ENCODE measurements at regions not wholly inside any gene's neighbourhood (a gene's known extent, or its start where the extent isn't known, plus 50 kb on each side); places are given as distances from the start of the nearest gene placed in this dataset.
"Not testable (repeated sequence)": the region's sequence is repeated elsewhere in the genome, so short reads cannot be mapped to it uniquely, and the experiment has no call there.

DNA sequence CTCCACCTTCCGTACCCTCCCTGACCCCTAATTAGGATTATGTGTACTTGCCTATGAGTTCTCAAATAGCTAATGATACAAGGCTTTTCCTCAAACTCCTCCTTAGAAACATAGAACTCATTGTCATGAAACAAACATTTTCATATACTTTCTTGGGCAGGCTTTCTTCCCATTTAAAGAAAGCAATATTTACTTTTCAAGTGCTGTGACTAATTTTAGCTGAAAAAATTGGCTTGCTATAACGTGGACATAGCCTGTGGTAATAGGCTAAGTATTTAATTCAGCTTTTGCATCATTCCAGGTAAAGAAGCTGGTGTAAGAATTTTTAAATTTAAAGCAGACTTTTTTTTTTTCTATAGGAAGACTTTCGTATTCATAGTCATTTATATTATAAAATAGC lies 208.7 kb downstream of the SOX2 start:
- intact Hi-C loops (cut with micrococcal nuclease; ENCODE audit: unreplicated experiment) = no loop called here
- CTCF ChIA-PET = no interaction called here
- in situ Hi-C loops (cut with HindIII; ENCODE audit: low pct_unique_long_range_greater_than_20kb, low sequenced_read_pairs) = no loop called here
- Histone ChIP-seq H3K4me1 (ENCODE audit: control insufficient read depth, insufficient read depth, low read length) (no peaks in the 10 kb centered on the region), H3K27ac (ENCODE audit: low read length) (no peak overlapping the region), H3K36me3 (ENCODE audit: control insufficient read depth, insufficient read depth, low read length) (no peaks in the 10 kb centered on the region), H3K9me3 (ENCODE audit: control insufficient read depth, insufficient read depth, low read depth, low read length) (no peaks in the 10 kb centered on the region), H3K27me3 (ENCODE audit: control insufficient read depth, insufficient read depth, low read length) (no peaks in the 10 kb centered on the region), H3K4me3 (ENCODE audit: low read depth in 2 of 2, low read length in 2 of 2) (no peak overlapping the region)
- TF ChIP-seq TCF7L2 (IDR thresholded peaks at IDR 0.05; ENCODE audit: low read depth, low read length) (no peak), POLR2AphosphoS5 (IDR thresholded peaks at IDR 0.05; ENCODE audit: low read depth, low read length) (no peak)
- BruUV-seq (replicated peaks) = no TSS peak
- ATAC-seq (no peak), DNase-seq (ENCODE audit: low read depth, low spot score) (no peak)
- POLR2A ChIA-PET = interaction anchor here (0.5 kb wide), 1 partner anchor 1095 kb away, joined by 11 read pairs; no protein-coding TSS in a partner anchor

GRCh38 chr3:181921220-181921619 lies 209.5 kb downstream of the SOX2 start:
- Histone ChIP-seq H3K4me3 (ENCODE audit: low read depth in 2 of 2, low read length in 2 of 2) (no peak overlapping the region), H3K9me3 (ENCODE audit: control insufficient read depth, insufficient read depth, low read depth, low read length) (no peaks in the 10 kb centered on the region), H3K4me1 (ENCODE audit: control insufficient read depth, insufficient read depth, low read length) (no peaks in the 10 kb centered on the region), H3K36me3 (ENCODE audit: control insufficient read depth, insufficient read depth, low read length) (no peaks in the 10 kb centered on the region), H3K27me3 (ENCODE audit: control insufficient read depth, insufficient read depth, low read length) (no peaks in the 10 kb centered on the region), H3K27ac (ENCODE audit: low read length) (no peak overlapping the region)
- in situ Hi-C loops (cut with HindIII; ENCODE audit: low pct_unique_long_range_greater_than_20kb, low sequenced_read_pairs) = no loop called here
- TF ChIP-seq, protein P1, sequence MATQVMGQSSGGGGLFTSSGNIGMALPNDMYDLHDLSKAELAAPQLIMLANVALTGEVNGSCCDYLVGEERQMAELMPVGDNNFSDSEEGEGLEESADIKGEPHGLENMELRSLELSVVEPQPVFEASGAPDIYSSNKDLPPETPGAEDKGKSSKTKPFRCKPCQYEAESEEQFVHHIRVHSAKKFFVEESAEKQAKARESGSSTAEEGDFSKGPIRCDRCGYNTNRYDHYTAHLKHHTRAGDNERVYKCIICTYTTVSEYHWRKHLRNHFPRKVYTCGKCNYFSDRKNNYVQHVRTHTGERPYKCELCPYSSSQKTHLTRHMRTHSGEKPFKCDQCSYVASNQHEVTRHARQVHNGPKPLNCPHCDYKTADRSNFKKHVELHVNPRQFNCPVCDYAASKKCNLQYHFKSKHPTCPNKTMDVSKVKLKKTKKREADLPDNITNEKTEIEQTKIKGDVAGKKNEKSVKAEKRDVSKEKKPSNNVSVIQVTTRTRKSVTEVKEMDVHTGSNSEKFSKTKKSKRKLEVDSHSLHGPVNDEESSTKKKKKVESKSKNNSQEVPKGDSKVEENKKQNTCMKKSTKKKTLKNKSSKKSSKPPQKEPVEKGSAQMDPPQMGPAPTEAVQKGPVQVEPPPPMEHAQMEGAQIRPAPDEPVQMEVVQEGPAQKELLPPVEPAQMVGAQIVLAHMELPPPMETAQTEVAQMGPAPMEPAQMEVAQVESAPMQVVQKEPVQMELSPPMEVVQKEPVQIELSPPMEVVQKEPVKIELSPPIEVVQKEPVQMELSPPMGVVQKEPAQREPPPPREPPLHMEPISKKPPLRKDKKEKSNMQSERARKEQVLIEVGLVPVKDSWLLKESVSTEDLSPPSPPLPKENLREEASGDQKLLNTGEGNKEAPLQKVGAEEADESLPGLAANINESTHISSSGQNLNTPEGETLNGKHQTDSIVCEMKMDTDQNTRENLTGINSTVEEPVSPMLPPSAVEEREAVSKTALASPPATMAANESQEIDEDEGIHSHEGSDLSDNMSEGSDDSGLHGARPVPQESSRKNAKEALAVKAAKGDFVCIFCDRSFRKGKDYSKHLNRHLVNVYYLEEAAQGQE (IDR thresholded peaks at IDR 0.05; ENCODE audit: insufficient read depth in 1 of 2, low read depth in 2 of 2, low read length in 1 of 2) = no peak
- ATAC-seq (no peak), DNase-seq (ENCODE audit: low read depth, low spot score) (no peak)
- POLR2A ChIA-PET = no interaction called here
- no TSS peak for BruUV-seq (replicated peaks)
- CTCF ChIA-PET = no interaction called here
- intact Hi-C loops (cut with micrococcal nuclease; ENCODE audit: unreplicated experiment) = no loop called here

DNA sequence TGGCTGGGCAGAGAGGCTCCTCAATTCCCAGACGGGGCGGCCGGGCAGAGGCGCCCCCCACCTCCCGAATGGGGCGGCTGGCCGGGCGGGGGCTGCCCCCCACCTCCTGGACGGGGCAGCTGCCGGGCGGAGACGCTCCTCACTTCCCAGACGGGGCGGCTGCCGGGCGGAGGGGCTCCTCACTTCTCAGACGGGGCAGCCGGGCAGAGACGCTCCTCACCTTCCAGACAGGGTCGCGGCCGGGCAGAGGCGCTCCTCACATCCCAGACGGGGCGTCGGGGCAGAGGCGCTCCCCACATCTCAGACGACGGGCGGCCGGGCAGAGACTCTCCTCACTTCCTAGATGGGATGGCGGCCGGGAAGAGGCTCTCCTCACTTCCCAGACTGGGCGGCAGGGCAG lies 214.1 kb downstream of the SOX2 start:
- DNase-seq (ENCODE audit: low read depth, low spot score); H3K9me3 ChIP-seq (ENCODE audit: control insufficient read depth, insufficient read depth, low read depth, low read length); H3K27me3 ChIP-seq (ENCODE audit: control insufficient read depth, insufficient read depth, low read length); H3K36me3 ChIP-seq (ENCODE audit: control insufficient read depth, insufficient read depth, low read length); H3K27ac ChIP-seq (ENCODE audit: low read length); POLR2A ChIA-PET; ATAC-seq; H3K4me1 ChIP-seq (ENCODE audit: control insufficient read depth, insufficient read depth, low read length); BruUV-seq (replicated peaks); H3K4me3 ChIP-seq (ENCODE audit: low read depth in 2 of 2, low read length in 2 of 2); intact Hi-C loops (cut with micrococcal nuclease; ENCODE audit: unreplicated experiment); in situ Hi-C loops (cut with HindIII; ENCODE audit: low pct_unique_long_range_greater_than_20kb, low sequenced_read_pairs); CTCF ChIA-PET: not testable (repeated sequence)

- Histone ChIP-seq H3K4me1 (ENCODE audit: control insufficient read depth, insufficient read depth, low read length) (no peaks in the 10 kb centered on the region), H3K4me3 (ENCODE audit: low read depth in 2 of 2, low read length in 2 of 2) (no peak overlapping the region), H3K27me3 (ENCODE audit: control insufficient read depth, insufficient read depth, low read length) (no peaks in the 10 kb centered on the region), H3K36me3 (ENCODE audit: control insufficient read depth, insufficient read depth, low read length) (no peaks in the 10 kb centered on the region), H3K27ac (ENCODE audit: low read length) (no peak overlapping the region), H3K9me3 (ENCODE audit: control insufficient read depth, insufficient read depth, low read depth, low read length) (no peaks in the 10 kb centered on the region)
- ATAC-seq (no peak), DNase-seq (ENCODE audit: low read depth, low spot score) (no peak)
- intact Hi-C loops (cut with micrococcal nuclease; ENCODE audit: unreplicated experiment) (no loop called here), in situ Hi-C loops (cut with HindIII; ENCODE audit: low pct_unique_long_range_greater_than_20kb, low sequenced_read_pairs) (no loop called here)
- ChIA-PET POLR2A (no interaction called here), CTCF (no interaction called here)
- TF ChIP-seq SIN3A (IDR thresholded peaks at IDR 0.05; ENCODE audit: borderline replicate concordance, insufficient read depth, low read depth, low read length) (no peak), TCF7L2 (IDR thresholded peaks at IDR 0.05; ENCODE audit: low read depth, low read length) (no peak), POLR2AphosphoS5 (IDR thresholded peaks at IDR 0.05; ENCODE audit: low read depth, low read length) (no peak), CTCF (IDR thresholded peaks at IDR 0.05) (no peak)
- TF ChIP-seq, protein P1 (IDR thresholded peaks at IDR 0.05; ENCODE audit: insufficient read depth in 1 of 2, low read depth in 2 of 2, low read length in 1 of 2) = no peak
- BruUV-seq (replicated peaks) = no TSS peak
These were observed 217.8 kb downstream of the SOX2 start for GRCh38 chr3:181929501-181929900.

All from Panc1 (cell line).